ENCODE measurements at regions not wholly inside any gene's neighbourhood (a gene's known extent, or its start where the extent isn't known, plus 50 kb on each side); places are given as distances from the start of the nearest gene placed in this dataset.

DNA sequence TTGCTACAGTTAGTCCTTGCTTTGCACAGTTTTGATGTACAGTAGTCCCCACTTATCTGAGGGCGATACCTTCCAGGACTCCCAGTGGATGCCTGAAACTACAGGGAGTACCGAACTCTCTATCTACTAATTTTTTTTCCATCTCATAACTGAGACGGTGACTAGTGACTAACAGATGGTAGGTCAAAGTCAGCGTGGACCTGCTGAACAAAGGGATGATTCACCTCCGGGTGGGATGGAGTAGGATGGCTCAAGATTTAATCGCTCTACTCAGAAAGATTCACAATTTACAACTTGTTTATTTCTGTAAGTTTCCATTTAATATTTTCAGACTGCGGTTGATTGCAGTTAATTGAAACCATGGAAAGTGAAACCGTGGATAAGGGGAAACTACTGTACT is 655.8 kb downstream of the ZNF674 start:
- no peaks in the 10 kb centered on the region for H3K4me1 ChIP-seq (ENCODE audit: control insufficient read depth, insufficient read depth, low read length)

GRCh38 chrX:45888518-45888917 is 656.7 kb downstream of the ZNF674 start:
- no peaks in the 10 kb centered on the region for H3K36me3 ChIP-seq (ENCODE audit: control insufficient read depth, insufficient read depth, low read length)
- H3K9ac ChIP-seq (ENCODE audit: low read depth, low read length) = no peak overlapping the region
- no peaks in the 10 kb centered on the region for H3K4me1 ChIP-seq (ENCODE audit: control insufficient read depth, insufficient read depth, low read length)

More for the DNA sequence above, 655.8 kb downstream of the ZNF674 start:
- no peaks in the 10 kb centered on the region for H3K9me3 ChIP-seq (ENCODE audit: control insufficient read depth, insufficient read depth, low read length)
- H3K4me3 ChIP-seq (ENCODE audit: low read depth, low read length) = no peak overlapping the region
- H3K9ac ChIP-seq (ENCODE audit: low read depth, low read length) = no peak overlapping the region
- no peaks in the 10 kb centered on the region for H3K27me3 ChIP-seq (ENCODE audit: control insufficient read depth, insufficient read depth, low read length)
- no peaks in the 10 kb centered on the region for H3K36me3 ChIP-seq (ENCODE audit: control insufficient read depth, insufficient read depth, low read length)

DNA sequence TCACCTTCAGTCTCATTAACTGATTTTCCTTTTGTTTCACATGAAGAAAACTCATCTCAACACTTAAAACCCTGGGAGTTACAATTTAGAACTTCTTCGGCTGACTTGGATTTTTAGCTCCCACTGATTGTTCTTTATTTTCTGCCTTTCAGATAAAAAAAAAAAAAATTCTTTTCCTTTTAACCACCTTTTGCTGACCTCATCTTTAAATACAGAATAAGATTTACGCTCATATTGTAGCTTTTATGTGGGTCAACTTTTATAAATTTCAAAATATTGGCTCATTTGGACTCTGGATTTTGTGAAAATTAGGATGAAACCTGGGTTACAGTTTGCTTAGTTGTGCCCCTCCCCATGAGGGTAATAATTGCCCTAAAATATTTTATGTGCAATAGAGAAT is 659.3 kb downstream of the ZNF674 start:
- Histone ChIP-seq H3K4me3 (ENCODE audit: low read depth, low read length) (no peak overlapping the region), H3K36me3 (ENCODE audit: control insufficient read depth, insufficient read depth, low read length) (no peaks in the 10 kb centered on the region), H3K27me3 (ENCODE audit: control insufficient read depth, insufficient read depth, low read length) (no peaks in the 10 kb centered on the region), H3K9me3 (ENCODE audit: control insufficient read depth, insufficient read depth, low read length) (no peaks in the 10 kb centered on the region), H3K4me1 (ENCODE audit: control insufficient read depth, insufficient read depth, low read length) (no peaks in the 10 kb centered on the region), H3K9ac (ENCODE audit: low read depth, low read length) (no peak overlapping the region)

More at GRCh38 chrX:45888518-45888917, 656.7 kb downstream of the ZNF674 start:
- Histone ChIP-seq H3K9me3 (ENCODE audit: control insufficient read depth, insufficient read depth, low read length) (no peaks in the 10 kb centered on the region), H3K27me3 (ENCODE audit: control insufficient read depth, insufficient read depth, low read length) (no peaks in the 10 kb centered on the region), H3K4me3 (ENCODE audit: low read depth, low read length) (no peak overlapping the region)

- Histone ChIP-seq H3K4me3 (ENCODE audit: low read depth, low read length) (no peak overlapping the region), H3K27me3 (ENCODE audit: control insufficient read depth, insufficient read depth, low read length) (no peaks in the 10 kb centered on the region), H3K9me3 (ENCODE audit: control insufficient read depth, insufficient read depth, low read length) (no peaks in the 10 kb centered on the region), H3K9ac (ENCODE audit: low read depth, low read length) (no peak overlapping the region), H3K36me3 (ENCODE audit: control insufficient read depth, insufficient read depth, low read length) (no peaks in the 10 kb centered on the region), H3K4me1 (ENCODE audit: control insufficient read depth, insufficient read depth, low read length) (no peaks in the 10 kb centered on the region)
Observed at GRCh38 chrX:45879512-45879911, 665.7 kb downstream of the ZNF674 start.

DNA sequence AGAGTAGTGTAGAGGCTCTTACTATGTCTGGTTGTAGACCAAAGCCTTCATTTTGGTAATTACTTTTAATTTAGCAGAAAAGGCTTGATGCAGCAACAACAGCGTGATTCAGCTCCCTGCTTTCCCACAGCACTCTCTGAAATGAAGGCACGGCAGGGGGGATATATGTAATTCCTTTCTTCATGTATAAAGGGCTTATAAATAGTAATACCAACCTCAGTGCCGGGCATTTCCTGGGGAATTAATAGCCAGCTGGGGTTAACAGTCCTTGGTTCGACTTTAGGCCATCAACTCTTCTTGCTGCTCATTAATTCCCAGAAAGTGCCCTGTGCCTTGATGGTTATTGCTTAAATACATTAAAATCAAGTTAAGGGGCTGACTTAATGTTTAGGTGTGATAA is 669.0 kb downstream of the ZNF674 start:
- Histone ChIP-seq H3K9ac (ENCODE audit: low read depth, low read length) (no peak overlapping the region), H3K4me1 (ENCODE audit: control insufficient read depth, insufficient read depth, low read length) (no peaks in the 10 kb centered on the region), H3K4me3 (ENCODE audit: low read depth, low read length) (no peak overlapping the region), H3K36me3 (ENCODE audit: control insufficient read depth, insufficient read depth, low read length) (no peaks in the 10 kb centered on the region), H3K27me3 (ENCODE audit: control insufficient read depth, insufficient read depth, low read length) (no peaks in the 10 kb centered on the region), H3K9me3 (ENCODE audit: control insufficient read depth, insufficient read depth, low read length) (no peaks in the 10 kb centered on the region)

DNA sequence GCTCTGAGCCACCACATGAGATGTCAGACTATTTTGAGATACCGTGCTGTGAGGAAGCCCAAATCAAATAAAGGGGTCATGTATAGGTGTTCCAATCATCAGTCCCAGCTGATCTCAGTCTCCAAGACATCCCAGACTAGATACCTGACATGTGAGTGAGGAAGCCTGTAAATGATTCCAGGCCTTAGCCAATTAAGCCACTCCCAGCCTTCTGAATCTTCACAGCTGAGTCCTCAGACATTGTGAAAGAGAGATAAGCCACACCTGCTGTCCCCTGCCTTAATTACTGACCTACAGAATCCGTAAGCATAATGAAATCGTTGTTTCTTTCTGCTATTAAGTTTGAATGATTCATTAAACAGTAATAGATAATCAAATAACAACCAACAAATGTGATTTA is 671.4 kb downstream of the ZNF674 start:
- H3K4me3 ChIP-seq (ENCODE audit: low read depth, low read length) = no peak overlapping the region
- no peaks in the 10 kb centered on the region for H3K4me1 ChIP-seq (ENCODE audit: control insufficient read depth, insufficient read depth, low read length)
- H3K9ac ChIP-seq (ENCODE audit: low read depth, low read length) = no peak overlapping the region
- no peaks in the 10 kb centered on the region for H3K9me3 ChIP-seq (ENCODE audit: control insufficient read depth, insufficient read depth, low read length)
- H3K27me3 ChIP-seq (ENCODE audit: control insufficient read depth, insufficient read depth, low read length) = no peaks in the 10 kb centered on the region
- no peaks in the 10 kb centered on the region for H3K36me3 ChIP-seq (ENCODE audit: control insufficient read depth, insufficient read depth, low read length)

DNA sequence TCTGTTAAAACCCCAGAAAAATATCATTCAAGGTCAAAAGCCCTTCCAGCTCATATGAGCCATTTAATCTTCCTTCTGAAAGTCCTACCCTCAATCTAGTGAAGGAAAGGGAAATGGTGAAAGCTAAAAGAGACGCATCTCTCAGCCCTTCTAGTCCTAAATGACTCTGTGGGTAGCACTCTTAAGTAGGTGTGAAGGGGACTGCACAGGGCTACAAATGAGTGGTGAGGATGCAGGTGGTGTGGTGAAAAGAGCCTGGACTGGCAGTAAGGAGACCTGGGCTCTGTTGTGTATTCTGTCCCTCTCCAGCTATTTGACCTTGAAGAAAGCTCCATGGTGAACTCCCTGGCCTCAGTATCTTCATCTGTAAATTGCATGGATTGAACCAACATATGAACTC is 671.8 kb upstream of the DIPK2B start:
- Histone ChIP-seq H3K36me3 (ENCODE audit: control insufficient read depth, insufficient read depth, low read length) (no peaks in the 10 kb centered on the region), H3K9me3 (ENCODE audit: control insufficient read depth, insufficient read depth, low read length) (no peaks in the 10 kb centered on the region), H3K9ac (ENCODE audit: low read depth, low read length) (no peak overlapping the region), H3K4me3 (ENCODE audit: low read depth, low read length) (no peak overlapping the region), H3K27me3 (ENCODE audit: control insufficient read depth, insufficient read depth, low read length) (no peaks in the 10 kb centered on the region), H3K4me1 (ENCODE audit: control insufficient read depth, insufficient read depth, low read length) (no peaks in the 10 kb centered on the region)

- H3K36me3 ChIP-seq (ENCODE audit: control insufficient read depth, insufficient read depth, low read length) = no peaks in the 10 kb centered on the region
- no peaks in the 10 kb centered on the region for H3K9me3 ChIP-seq (ENCODE audit: control insufficient read depth, insufficient read depth, low read length)
- H3K9ac ChIP-seq (ENCODE audit: low read depth, low read length) = no peak overlapping the region
- no peak overlapping the region for H3K4me3 ChIP-seq (ENCODE audit: low read depth, low read length)
- no peaks in the 10 kb centered on the region for H3K27me3 ChIP-seq (ENCODE audit: control insufficient read depth, insufficient read depth, low read length)
- H3K4me1 ChIP-seq (ENCODE audit: control insufficient read depth, insufficient read depth, low read length) = no peaks in the 10 kb centered on the region
Observed at GRCh38 chrX:45868425-45868824, 667.7 kb upstream of the DIPK2B start.

DNA sequence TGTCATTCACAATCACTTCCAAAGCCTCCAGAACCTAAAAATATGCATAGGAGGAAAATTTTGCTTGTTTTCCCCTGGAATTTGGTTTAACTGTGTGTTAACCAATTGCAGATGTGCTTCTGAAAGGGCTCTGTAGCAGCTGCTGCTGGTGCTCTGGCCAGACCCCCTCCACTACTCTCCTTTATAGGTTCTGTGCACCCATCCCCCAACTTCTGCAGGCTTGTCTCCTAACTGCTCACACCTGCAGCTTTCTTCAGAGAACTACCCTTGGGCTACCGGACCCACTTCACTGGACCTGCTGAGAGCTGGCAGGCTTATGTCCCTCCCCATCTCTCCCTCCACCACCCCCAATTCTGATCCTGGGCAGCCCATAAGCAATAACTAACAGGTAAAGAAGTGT is 662.1 kb upstream of the DIPK2B start:
- H3K4me1 ChIP-seq (ENCODE audit: control insufficient read depth, insufficient read depth, low read length) = peaks cover 4% of the 10 kb centered on the region
- H3K4me3 ChIP-seq (ENCODE audit: low read depth, low read length) = no peak overlapping the region
- H3K36me3 ChIP-seq (ENCODE audit: control insufficient read depth, insufficient read depth, low read length) = no peaks in the 10 kb centered on the region
- no peak overlapping the region for H3K9ac ChIP-seq (ENCODE audit: low read depth, low read length)
- H3K27me3 ChIP-seq (ENCODE audit: control insufficient read depth, insufficient read depth, low read length) = no peaks in the 10 kb centered on the region
- H3K9me3 ChIP-seq (ENCODE audit: control insufficient read depth, insufficient read depth, low read length) = no peaks in the 10 kb centered on the region

GRCh38 chrX:45860450-45860849 is 659.8 kb upstream of the DIPK2B start:
- no peaks in the 10 kb centered on the region for H3K27me3 ChIP-seq (ENCODE audit: control insufficient read depth, insufficient read depth, low read length)
- no peaks in the 10 kb centered on the region for H3K36me3 ChIP-seq (ENCODE audit: control insufficient read depth, insufficient read depth, low read length)
- H3K9me3 ChIP-seq (ENCODE audit: control insufficient read depth, insufficient read depth, low read length) = no peaks in the 10 kb centered on the region
- H3K9ac ChIP-seq (ENCODE audit: low read depth, low read length) = no peak overlapping the region
- peaks cover 4% of the 10 kb centered on the region for H3K4me1 ChIP-seq (ENCODE audit: control insufficient read depth, insufficient read depth, low read length)
- no peak overlapping the region for H3K4me3 ChIP-seq (ENCODE audit: low read depth, low read length)

- Histone ChIP-seq H3K9me3 (ENCODE audit: control insufficient read depth, insufficient read depth, low read length) (no peaks in the 10 kb centered on the region), H3K4me3 (ENCODE audit: low read depth, low read length) (no peak overlapping the region), H3K9ac (ENCODE audit: low read depth, low read length) (no peak overlapping the region), H3K36me3 (ENCODE audit: control insufficient read depth, insufficient read depth, low read length) (no peaks in the 10 kb centered on the region), H3K4me1 (ENCODE audit: control insufficient read depth, insufficient read depth, low read length) (peaks cover 4% of the 10 kb centered on the region), H3K27me3 (ENCODE audit: control insufficient read depth, insufficient read depth, low read length) (no peaks in the 10 kb centered on the region)
Observed at GRCh38 chrX:45859407-45859806, 658.7 kb upstream of the DIPK2B start.

DNA sequence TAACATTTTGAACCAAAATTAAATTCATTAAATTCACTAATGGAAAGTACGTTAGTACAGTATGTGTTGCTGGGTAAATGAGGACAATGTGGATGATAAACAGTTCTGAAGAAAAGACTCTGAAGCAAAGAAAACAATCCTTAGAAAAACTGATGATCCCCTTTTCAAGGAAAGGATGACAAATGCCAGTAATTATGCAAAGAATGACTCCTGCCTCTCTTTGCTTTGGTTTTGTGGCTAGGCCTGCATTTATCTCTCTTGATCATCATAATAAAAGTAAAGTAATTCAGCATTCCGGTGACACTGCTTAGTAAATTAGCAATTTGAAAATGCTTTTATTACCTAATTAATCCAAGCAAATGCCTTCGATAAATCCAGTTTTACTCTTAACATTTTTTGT is 652.2 kb upstream of the DIPK2B start:
- no peak overlapping the region for H3K9ac ChIP-seq (ENCODE audit: low read depth, low read length)
- H3K36me3 ChIP-seq (ENCODE audit: control insufficient read depth, insufficient read depth, low read length) = no peaks in the 10 kb centered on the region
- H3K27me3 ChIP-seq (ENCODE audit: control insufficient read depth, insufficient read depth, low read length) = no peaks in the 10 kb centered on the region
- peak overlapping the region; percentile 26 for H3K4me3 ChIP-seq (ENCODE audit: low read depth, low read length)
- no peaks in the 10 kb centered on the region for H3K9me3 ChIP-seq (ENCODE audit: control insufficient read depth, insufficient read depth, low read length)
- H3K4me1 ChIP-seq (ENCODE audit: control insufficient read depth, insufficient read depth, low read length) = peaks cover 12% of the 10 kb centered on the region
